Activated T-cell treated with anti-CD3 and anti-CD28 coated beads, Interleukin-2, amount 50 U/mL, for 24 hours (primary cell): ENCODE measurements at regions not wholly inside any gene's neighbourhood (a gene's known extent, or its start where the extent isn't known, plus 50 kb on each side); places are given as distances from the start of the nearest gene placed in this dataset.

ENCODE experiments used
- DNase-seq: peaks from one replicate; pipeline ENCODE4 v3.0.0-alpha.2; 2020
- H3K27ac Mint-ChIP-seq: 2 replicates; pipeline ENCODE4 v1.8.0; 2020; ENCODE audit warnings: mild to moderate bottlenecking, mixed read lengths
- H3K27me3 Mint-ChIP-seq: 2 replicates; pipeline ENCODE4 v1.8.0; 2020; ENCODE audit warnings: mixed read lengths
- H3K36me3 Mint-ChIP-seq: 2 replicates; pipeline ENCODE4 v1.8.0; 2020; ENCODE audit warnings: low read depth, mixed read lengths
- H3K4me1 Mint-ChIP-seq: 2 replicates; pipeline ENCODE4 v1.8.0; 2020; ENCODE audit warnings: low read depth, mixed read lengths
- H3K4me3 Mint-ChIP-seq: 2 replicates; pipeline ENCODE4 v1.8.0; 2020; ENCODE audit warnings: mild to moderate bottlenecking, moderate library complexity, mixed read lengths
- H3K9me3 Mint-ChIP-seq: 2 replicates; pipeline ENCODE4 v1.8.0; 2020; ENCODE audit warnings: mixed read lengths

DNA sequence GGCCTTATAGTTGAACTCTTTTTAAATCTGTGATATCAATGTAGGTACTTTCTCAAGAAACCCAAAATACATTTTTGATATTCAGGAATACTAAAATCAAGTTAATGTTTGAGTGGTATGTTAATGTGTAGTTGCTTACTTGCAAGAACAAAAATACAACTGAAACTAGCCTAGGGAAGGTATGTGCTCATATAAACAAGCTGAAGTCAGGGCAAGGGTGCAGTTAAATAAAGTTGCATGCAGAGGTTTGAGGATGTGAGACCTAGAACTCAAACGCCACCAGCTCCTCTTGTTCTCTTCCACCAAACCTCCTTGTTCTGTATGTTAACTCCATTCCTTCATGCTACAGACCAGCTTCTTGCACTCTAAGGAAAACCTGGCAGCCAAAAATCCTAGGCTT lies 388.3 kb upstream of the SMIM21 start:
- Mint-ChIP-seq H3K27ac (no peak overlapping the region), H3K4me3 (no peak overlapping the region), H3K36me3 (no peaks in the 10 kb centered on the region), H3K9me3 (no peaks in the 10 kb centered on the region), H3K4me1 (no peaks in the 10 kb centered on the region), H3K27me3 (peaks cover 10% of the 10 kb centered on the region)
- DNase-seq: no peak

DNA sequence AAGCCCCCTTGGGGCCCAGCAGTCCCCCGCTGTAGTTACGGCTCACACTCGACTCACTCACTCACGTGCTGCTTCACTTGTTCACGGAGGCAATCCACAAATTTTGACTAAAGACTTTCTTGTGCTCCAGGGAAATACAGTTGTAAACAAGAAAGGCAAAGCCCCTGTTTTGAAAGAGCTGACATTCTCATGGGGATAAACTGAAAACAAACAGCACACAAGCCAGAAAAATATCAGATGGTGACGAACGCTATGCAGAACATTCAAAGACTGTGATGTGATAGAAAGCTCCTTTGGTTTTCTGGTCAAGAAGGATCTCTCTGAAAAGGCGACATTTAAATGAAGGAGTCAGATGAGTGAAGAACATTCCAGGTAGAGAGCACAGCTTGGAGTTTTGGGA lies 385.3 kb upstream of the SMIM21 start:
- H3K4me1 Mint-ChIP-seq: no peaks in the 10 kb centered on the region
- H3K4me3 Mint-ChIP-seq: no peak overlapping the region
- no peak overlapping the region for H3K27ac Mint-ChIP-seq
- peaks cover 20% of the 10 kb centered on the region for H3K27me3 Mint-ChIP-seq
- no peak for DNase-seq
- H3K9me3 Mint-ChIP-seq: no peaks in the 10 kb centered on the region
- no peaks in the 10 kb centered on the region for H3K36me3 Mint-ChIP-seq

DNA sequence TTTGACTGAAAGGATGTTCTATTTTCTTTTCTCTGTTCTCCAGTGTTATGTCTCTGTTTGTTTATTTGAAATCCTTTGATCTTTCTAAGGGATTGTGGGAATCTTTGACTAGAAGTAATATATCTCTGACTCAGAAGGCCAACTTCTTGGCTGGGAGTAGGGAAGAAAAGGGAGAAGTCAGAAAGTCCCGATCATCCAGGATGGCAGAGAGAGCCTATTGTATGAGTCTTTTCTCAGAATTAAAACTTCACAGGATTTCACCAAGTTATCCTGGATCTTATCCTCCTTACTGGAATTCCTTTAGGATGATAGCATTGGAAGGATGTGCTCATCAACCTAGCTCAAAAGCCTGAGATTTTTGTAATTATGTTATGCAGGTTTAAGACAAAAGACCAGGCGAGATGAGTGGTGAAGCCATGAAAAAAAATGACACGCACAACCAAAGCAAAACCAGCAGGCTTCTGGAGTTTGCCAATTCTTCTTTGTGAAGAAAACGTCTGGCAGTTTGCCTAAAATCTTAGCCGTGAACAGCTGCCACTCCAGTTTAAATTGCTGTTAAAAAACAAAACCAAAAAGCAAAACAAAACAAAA lies 383.6 kb upstream of the SMIM21 start:
- H3K4me1 Mint-ChIP-seq: no peaks in the 10 kb centered on the region
- no peaks in the 10 kb centered on the region for H3K36me3 Mint-ChIP-seq
- H3K4me3 Mint-ChIP-seq: no peak overlapping the region
- H3K9me3 Mint-ChIP-seq: no peaks in the 10 kb centered on the region
- peaks cover 20% of the 10 kb centered on the region for H3K27me3 Mint-ChIP-seq
- no peak overlapping the region for H3K27ac Mint-ChIP-seq
- DNase-seq: no peak

DNA sequence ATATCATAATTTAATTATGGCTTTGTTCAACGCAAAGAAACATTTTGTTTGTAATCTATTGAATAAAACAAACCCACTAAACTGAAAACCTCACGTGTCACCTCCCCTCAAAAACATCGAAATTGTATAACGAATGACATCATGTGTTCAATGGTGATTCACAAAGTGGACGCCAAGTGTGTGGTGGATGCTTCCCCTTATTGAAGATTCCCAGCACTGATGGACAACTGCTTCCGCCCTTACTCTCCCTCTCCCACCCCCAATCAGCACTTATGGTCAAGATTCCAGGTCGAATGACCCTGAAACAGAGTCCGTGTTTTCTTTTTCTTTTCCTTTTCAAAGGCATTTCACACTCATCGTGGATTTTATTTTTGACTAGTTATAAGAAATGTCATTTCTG lies 383.0 kb upstream of the SMIM21 start:
- peaks cover 20% of the 10 kb centered on the region for H3K27me3 Mint-ChIP-seq
- no peak overlapping the region for H3K27ac Mint-ChIP-seq
- H3K4me1 Mint-ChIP-seq: no peaks in the 10 kb centered on the region

DNA sequence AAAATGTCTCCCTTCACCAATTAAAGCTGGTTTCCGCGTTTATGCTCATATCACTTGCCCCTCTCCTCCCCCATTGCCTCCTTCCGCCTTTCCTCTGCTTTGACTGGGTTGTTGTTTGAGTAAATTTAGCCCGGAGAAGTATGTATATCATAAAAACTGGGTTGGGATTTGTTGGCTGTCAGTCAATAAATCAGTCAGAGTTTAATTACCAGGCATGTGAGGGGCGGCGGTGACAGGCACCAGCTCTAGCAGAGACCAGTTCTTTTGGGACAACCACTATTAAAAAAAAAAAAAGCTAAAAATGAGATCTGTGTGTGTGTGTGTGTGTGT lies 382.4 kb upstream of the SMIM21 start:
- no peaks in the 10 kb centered on the region for H3K9me3 Mint-ChIP-seq
- no peak for DNase-seq
- no peak overlapping the region for H3K4me3 Mint-ChIP-seq
- no peaks in the 10 kb centered on the region for H3K4me1 Mint-ChIP-seq
- no peaks in the 10 kb centered on the region for H3K36me3 Mint-ChIP-seq
- H3K27me3 Mint-ChIP-seq: peaks cover 20% of the 10 kb centered on the region
- no peak overlapping the region for H3K27ac Mint-ChIP-seq

More for the DNA sequence above, 383.0 kb upstream of the SMIM21 start:
- Mint-ChIP-seq H3K9me3 (no peaks in the 10 kb centered on the region), H3K36me3 (no peaks in the 10 kb centered on the region), H3K4me3 (no peak overlapping the region)
- no peak for DNase-seq

DNA sequence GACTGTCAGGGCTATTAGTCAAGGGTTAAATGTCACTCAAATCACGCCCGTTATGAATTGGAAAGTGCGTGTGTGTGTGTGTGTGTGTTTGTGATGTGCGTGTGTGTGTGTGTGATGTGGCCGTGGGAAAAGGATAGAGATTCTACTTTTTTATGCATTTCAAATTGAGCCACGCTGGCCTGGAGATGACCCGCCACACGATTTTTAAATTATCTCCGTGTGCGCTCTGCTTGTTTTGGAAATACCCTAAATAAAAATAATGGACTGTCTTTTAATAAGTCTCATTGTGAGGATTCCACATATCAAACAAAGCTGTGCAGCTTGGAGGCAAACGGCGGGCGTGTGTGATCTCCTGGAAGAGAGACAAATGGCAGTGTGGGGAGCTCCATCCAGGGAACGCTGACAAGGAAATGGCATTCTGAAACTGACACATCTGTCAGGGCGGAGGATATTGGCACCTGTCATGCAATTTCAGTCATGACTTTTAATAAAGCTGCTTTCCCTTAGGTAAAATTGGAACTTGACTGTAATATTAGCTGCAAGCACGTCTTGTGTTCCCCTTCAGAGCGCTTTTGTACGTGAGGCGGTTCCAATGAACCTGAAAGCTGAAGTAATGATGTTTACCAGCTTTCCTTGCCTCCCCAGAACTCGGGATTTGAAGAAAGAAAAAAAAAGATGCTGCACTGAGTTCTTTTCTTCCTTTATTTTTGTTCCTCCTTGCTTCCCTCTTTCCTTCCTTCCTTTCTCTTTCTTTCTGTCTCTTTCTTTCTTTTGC lies 381.8 kb upstream of the SMIM21 start:
- no peak for DNase-seq
- Mint-ChIP-seq H3K27me3 (peaks cover 20% of the 10 kb centered on the region), H3K4me1 (no peaks in the 10 kb centered on the region), H3K36me3 (no peaks in the 10 kb centered on the region), H3K4me3 (no peak overlapping the region), H3K9me3 (no peaks in the 10 kb centered on the region), H3K27ac (no peak overlapping the region)

DNA sequence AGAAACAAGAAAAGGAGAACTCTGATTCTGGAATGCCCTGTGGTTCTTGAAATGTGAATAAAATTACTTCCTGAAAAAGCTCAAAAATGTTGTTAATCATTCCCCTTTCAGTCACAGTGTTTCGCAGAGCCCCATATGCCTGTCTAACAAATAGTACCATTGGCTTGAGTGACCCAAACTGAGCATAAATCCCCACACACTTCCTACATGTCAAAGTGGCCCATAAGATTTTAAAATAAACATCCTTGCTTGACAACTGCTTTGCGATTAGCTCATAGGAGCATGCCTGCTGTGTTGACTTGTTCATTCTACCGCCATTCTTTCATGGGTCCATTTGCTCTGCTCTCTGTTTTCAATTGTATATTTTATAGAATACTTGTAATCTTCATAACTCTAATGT lies 377.8 kb upstream of the SMIM21 start:
- H3K27me3 Mint-ChIP-seq: peaks cover 19% of the 10 kb centered on the region
- no peaks in the 10 kb centered on the region for H3K9me3 Mint-ChIP-seq
- no peak for DNase-seq
- H3K27ac Mint-ChIP-seq: no peak overlapping the region
- H3K36me3 Mint-ChIP-seq: no peaks in the 10 kb centered on the region
- no peak overlapping the region for H3K4me3 Mint-ChIP-seq
- H3K4me1 Mint-ChIP-seq: no peaks in the 10 kb centered on the region

DNA sequence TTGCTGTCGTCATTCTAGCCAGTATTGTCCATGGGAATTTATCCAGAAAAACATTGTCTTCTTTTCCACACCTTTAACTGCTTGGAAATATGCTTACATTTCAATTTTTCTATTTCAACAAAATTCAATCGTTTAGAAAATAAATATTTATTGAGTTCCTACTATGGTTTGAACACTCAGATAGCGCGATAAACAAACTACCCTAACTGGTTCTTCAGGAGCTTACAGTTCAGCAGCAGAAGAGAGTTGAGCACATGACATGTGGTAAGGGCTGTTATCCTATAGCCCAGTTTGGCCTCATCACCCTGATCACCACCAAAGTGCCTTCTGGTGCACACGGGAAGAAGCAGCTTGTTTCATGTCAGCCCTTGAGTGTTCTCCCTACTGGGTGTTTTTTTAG lies 375.2 kb upstream of the SMIM21 start:
- no peak overlapping the region for H3K27ac Mint-ChIP-seq
- H3K36me3 Mint-ChIP-seq: no peaks in the 10 kb centered on the region
- no peaks in the 10 kb centered on the region for H3K4me1 Mint-ChIP-seq
- no peak for DNase-seq
- H3K9me3 Mint-ChIP-seq: no peaks in the 10 kb centered on the region
- no peak overlapping the region for H3K4me3 Mint-ChIP-seq
- peaks cover 16% of the 10 kb centered on the region for H3K27me3 Mint-ChIP-seq

DNA sequence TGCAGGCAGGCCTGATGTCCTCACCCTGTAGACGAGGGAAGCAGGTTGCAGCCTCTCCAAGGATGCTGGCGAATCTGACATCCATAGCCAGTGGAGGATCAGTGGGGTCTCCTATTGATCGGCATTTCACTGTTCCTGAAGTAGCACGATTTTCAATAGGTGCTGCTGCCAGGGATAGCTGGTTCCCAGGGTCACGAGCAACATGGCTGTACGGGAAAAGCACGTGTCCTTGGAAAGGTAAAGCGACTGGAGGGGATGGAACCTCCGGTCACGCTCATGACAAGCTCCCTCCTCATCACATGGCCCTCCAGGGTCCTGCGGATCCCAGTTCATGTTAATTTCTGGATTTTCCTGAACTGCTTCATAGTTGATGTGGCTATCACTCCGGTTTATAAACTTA lies 373.7 kb upstream of the SMIM21 start:
- Mint-ChIP-seq H3K36me3 (no peaks in the 10 kb centered on the region), H3K9me3 (no peaks in the 10 kb centered on the region), H3K27me3 (peaks cover 16% of the 10 kb centered on the region), H3K4me3 (no peak overlapping the region), H3K4me1 (no peaks in the 10 kb centered on the region), H3K27ac (no peak overlapping the region)
- no peak for DNase-seq

DNA sequence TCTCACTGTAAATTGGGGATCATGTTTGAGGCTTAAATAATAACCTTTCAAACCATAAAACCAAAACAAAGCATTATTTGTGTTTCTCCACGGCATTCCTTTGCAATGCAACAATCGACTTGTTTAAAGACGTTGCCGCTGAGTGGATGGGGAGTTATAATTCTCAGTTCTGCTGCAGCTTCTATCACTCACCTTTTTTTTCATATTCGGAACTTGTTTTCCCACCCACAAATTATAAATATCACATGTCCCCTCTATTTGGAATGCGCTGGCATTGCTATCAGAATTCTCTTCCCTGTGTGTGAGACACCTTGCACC lies 372.8 kb upstream of the SMIM21 start:
- Mint-ChIP-seq H3K27me3 (peaks cover 16% of the 10 kb centered on the region), H3K9me3 (no peaks in the 10 kb centered on the region), H3K4me1 (no peaks in the 10 kb centered on the region), H3K27ac (no peak overlapping the region), H3K4me3 (no peak overlapping the region), H3K36me3 (no peaks in the 10 kb centered on the region)
- DNase-seq: no peak

DNA sequence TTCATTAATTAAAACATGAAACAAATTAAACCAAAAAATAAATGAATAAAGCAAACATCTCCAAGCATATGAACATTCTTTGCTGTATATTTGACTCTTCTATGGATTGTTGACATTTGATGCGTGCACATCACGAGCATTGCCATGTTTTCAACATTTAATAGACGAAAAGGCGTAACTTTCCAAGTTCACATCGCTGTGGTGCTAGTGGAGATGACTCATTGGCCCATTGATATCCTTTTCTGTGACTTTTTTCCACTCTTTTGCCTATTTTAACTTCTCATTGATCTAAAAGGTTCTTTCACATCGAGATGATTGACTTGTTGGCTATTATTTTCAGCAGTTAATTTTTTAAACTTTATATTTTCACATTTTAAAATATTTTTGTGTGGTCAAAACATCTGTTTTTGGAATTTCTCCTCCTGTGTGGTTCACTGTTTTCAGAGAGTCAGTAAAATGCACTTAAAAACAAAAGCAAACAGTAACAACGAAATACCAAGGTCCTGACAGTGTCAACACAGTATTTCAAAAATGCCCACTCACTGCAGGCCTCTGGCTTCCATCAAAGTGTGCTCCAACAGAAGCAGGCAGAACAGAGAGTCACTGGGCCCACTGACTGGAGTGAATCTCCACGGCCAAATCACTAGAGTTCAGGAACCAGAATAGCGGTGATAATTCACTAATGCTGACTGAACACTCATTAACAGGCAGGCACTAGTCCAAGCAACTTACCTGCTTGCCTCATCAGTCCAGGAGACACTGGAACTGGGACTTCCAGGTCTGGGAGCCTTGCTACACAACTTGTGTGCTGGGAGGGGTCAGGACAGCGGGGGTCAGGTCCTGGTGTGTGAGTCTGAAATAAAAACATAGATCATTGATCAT lies 372.2 kb upstream of the SMIM21 start:
- H3K9me3 Mint-ChIP-seq: no peaks in the 10 kb centered on the region
- no peak overlapping the region for H3K4me3 Mint-ChIP-seq
- H3K27me3 Mint-ChIP-seq: peaks cover 16% of the 10 kb centered on the region
- no peak overlapping the region for H3K27ac Mint-ChIP-seq
- H3K4me1 Mint-ChIP-seq: no peaks in the 10 kb centered on the region
- H3K36me3 Mint-ChIP-seq: no peaks in the 10 kb centered on the region
- no peak for DNase-seq

DNA sequence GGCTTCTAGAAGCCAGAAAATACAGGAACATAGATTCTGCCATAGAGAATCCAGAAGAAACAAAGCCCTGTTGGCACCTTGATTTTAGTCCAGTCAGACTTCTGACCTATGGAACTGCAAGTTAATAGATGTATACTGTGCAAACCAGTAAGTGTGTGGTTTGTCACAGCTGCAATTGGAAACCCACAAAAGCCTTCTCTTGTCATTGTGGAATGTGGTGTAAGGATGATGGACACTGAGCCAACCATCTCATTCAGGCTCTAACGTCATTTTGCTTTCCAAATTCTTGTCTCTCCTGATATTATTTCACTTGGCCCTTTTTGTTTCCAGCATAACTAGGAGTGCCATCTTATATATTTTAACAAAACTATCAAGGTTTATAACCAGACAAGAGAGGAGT lies 369.5 kb upstream of the SMIM21 start:
- Mint-ChIP-seq H3K9me3 (peaks cover 2% of the 10 kb centered on the region), H3K36me3 (no peaks in the 10 kb centered on the region), H3K27me3 (peaks cover 11% of the 10 kb centered on the region), H3K4me1 (no peaks in the 10 kb centered on the region), H3K27ac (no peak overlapping the region), H3K4me3 (no peak overlapping the region)
- no peak for DNase-seq

DNA sequence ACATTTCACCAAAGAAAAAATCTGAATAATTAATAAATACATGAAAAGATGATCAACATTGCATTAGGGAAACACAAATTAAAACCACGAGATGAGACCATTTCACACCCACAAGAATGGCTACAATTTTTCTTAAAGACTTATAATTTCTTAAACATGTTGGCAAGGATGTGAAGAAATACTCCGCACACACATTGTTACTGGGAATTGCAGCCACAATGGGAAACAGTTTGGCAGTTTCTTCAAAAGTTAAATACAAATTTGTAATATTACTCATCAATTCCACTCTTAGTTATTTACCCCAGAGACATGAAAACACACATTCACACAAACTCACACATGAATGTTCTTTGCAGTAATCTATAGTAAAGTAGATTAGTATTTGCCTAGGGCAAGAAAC lies 363.3 kb upstream of the SMIM21 start:
- no peak overlapping the region for H3K27ac Mint-ChIP-seq
- H3K9me3 Mint-ChIP-seq: peaks cover 2% of the 10 kb centered on the region
- H3K36me3 Mint-ChIP-seq: no peaks in the 10 kb centered on the region
- H3K27me3 Mint-ChIP-seq: peaks cover 11% of the 10 kb centered on the region
- H3K4me1 Mint-ChIP-seq: no peaks in the 10 kb centered on the region
- no peak for DNase-seq
- no peak overlapping the region for H3K4me3 Mint-ChIP-seq

DNA sequence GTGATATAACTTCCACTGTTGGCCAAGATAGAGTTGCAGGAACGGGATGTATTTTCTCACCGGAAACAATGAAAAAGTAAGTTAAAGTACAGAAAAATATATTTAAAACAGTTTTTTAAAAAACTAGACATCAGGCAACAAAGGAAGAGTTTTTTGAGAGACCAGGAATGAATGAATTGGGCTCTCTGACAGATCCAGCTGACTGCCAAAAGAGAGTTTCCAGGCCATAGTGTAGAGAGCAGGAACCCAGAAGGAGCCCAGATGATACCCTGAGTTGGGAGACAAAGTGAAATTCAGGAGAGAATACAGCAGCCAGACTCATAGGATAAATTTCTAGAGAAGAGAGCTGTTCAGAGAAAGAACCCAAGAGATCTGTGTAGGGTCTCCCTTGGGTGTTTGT lies 362.6 kb upstream of the SMIM21 start:
- peaks cover 2% of the 10 kb centered on the region for H3K9me3 Mint-ChIP-seq
- H3K27me3 Mint-ChIP-seq: peaks cover 12% of the 10 kb centered on the region
- no peaks in the 10 kb centered on the region for H3K4me1 Mint-ChIP-seq
- no peaks in the 10 kb centered on the region for H3K36me3 Mint-ChIP-seq
- H3K4me3 Mint-ChIP-seq: no peak overlapping the region
- no peak overlapping the region for H3K27ac Mint-ChIP-seq
- no peak for DNase-seq

DNA sequence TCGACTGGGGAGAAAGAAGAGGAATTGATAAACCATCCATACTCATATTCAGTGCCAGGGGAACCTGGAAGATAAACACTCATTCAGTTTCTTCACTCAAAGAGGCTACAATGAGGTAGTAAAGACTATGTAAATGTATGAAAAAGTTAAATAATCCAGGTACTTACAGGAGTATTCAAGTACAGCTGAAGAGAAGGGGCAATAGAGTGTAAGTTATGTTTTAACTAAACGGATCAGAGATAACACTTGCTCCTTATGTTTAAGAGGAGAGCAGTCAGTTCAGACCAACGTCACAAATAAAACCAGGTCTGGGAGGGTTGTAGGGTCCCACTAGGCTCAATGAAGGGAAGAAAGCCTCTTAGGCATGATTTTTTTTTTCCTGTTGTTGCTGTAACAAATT lies 358.3 kb upstream of the SMIM21 start:
- no peaks in the 10 kb centered on the region for H3K4me1 Mint-ChIP-seq
- no peak overlapping the region for H3K4me3 Mint-ChIP-seq
- no peaks in the 10 kb centered on the region for H3K9me3 Mint-ChIP-seq
- no peaks in the 10 kb centered on the region for H3K36me3 Mint-ChIP-seq
- H3K27me3 Mint-ChIP-seq: peaks cover 35% of the 10 kb centered on the region
- no peak for DNase-seq
- H3K27ac Mint-ChIP-seq: no peak overlapping the region
